HG02623 (cell line): ENCODE measurements at regions not wholly inside any gene's neighbourhood (a gene's known extent, or its start where the extent isn't known, plus 50 kb on each side); places are given as distances from the start of the nearest gene placed in this dataset.

Source experiments
- ATAC-seq: cut with Tn5 transposase; IDR thresholded peaks from one replicate; pipeline ENCODE4 v1.9.1; 2021; ENCODE audit warnings: moderate library complexity; ENCODE audit not compliant: unreplicated experiment

DNA sequence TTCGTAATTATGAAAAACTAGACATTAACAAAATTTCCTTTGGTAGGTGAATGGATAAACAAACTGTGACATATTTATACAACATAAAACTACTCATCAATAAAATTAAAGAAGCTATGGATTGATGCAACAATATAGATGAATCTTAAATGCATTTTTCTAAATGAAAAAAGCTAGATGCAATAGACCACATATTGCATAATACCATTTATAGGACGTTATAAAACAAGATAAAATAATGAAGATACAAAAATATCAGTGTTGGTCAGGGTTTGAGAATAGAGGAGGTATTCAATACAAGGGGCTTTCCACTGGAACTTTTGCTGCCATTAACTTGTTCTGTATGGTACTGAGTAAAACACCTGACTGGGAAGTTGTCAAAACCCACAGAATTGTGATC, 314.4 kb downstream of the GRB14 start:
- ATAC-seq = no peak

DNA sequence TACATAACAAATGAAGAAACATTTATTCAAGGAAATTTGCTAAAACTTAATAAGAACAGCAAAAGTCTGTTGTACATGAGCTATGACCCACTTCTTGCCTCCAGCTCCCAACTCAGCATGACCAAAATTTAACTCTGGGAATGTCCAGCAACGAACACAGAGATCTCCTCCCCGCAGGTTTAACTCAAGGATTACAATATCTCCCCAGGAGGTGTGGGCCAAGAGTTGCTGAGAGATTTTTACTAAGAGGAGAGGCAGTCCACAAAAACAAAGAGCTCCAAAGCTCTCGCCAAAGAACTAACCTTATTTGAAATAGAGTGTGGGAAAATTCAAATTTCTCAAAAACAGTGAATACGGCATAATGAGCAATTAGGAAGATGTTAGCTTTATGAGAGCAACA, 318.5 kb downstream of the GRB14 start:
- no peak for ATAC-seq

DNA sequence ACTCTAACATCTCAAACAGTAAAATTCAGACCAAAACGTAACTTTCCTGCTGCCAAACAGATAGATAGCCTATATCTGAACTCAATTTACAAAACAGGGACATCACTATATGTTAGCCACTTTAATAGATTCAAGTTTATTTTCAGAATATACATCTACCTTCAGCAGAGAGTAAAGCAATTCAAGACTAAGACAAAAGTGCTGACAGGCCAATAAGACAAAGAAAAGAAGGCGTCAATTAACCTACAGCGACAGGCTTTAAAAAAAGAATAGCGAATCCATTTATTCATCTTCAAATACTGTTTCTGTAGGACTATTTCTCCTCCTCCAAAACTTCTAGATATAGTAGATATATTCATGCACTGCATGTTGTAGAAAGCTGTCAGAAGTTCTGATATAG, 333.0 kb downstream of the GRB14 start:
- ATAC-seq = no peak

- ATAC-seq = no peak
Observed at GRCh38 chr2:164287056-164287455, 334.2 kb downstream of the GRB14 start.

GRCh38 chr2:164285576-164285975, 335.7 kb downstream of the GRB14 start:
- no peak for ATAC-seq

- ATAC-seq = no peak
Observed at GRCh38 chr2:164281896-164282295, 339.4 kb downstream of the GRB14 start.

- ATAC-seq = no peak
Observed at GRCh38 chr2:164275659-164276058, 345.6 kb downstream of the GRB14 start.

DNA sequence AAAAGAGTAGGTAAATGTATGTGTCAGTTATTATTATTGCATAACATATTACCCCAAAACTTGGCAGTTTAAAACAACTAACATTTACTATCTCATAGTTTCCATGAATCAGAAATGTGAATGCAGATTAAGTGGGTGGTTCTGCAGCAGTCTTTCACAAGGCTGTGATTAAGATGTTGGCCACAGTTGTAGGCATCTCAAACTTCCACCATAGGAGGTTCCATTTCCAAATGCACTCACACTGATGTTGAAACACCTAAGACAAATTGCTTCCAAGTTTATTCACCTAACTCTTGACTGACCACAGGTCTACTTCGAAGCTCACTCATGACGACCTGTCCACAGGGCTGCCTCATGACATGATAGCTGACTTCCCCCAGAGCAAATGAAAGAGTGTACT, 360.8 kb downstream of the GRB14 start:
- no peak for ATAC-seq

GRCh38 chr2:164257742-164258141, 363.5 kb downstream of the GRB14 start:
- no peak for ATAC-seq

DNA sequence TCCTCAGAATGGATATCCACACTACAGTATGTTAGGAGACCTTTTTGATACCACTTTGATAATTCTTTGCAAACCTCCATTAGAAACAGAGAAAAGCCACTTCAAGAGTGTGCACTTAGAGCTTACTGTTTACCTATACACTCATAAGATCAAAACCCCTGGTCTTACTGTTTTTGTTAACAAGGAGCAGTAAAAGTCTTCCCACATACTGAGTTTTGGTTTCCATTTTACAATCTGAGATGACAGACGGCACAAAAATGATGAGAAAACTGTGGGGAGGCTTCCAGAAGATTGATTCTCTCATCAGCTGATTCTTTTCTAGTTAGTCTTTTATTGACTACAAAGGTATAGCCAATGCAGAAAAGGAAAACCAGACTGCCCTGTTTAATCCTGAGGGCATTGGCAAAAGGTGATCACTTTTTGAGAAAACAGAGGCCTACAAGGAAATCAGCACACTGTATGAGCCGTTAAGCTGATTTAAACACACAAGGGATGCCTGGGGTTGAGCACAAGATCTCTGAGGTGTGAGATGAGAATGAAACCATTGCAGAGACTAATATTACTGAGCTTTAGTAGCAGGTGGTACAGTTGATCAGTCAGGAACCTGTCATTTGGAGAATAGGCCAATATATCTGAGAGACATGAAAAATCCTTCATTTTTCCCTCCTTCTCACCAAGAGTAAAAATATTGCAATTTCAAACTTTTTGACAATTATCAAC, 368.6 kb downstream of the GRB14 start:
- ATAC-seq = peak; percentile 73

- ATAC-seq = no peak
Observed at GRCh38 chr2:164243315-164243714, 378.0 kb downstream of the GRB14 start.

GRCh38 chr2:164242409-164242808, 378.9 kb downstream of the GRB14 start:
- ATAC-seq = no peak

- ATAC-seq = no peak
Observed at GRCh38 chr2:164234074-164234473, 387.2 kb downstream of the GRB14 start.

GRCh38 chr2:164224007-164224406, 397.3 kb downstream of the GRB14 start:
- ATAC-seq = no peak

DNA sequence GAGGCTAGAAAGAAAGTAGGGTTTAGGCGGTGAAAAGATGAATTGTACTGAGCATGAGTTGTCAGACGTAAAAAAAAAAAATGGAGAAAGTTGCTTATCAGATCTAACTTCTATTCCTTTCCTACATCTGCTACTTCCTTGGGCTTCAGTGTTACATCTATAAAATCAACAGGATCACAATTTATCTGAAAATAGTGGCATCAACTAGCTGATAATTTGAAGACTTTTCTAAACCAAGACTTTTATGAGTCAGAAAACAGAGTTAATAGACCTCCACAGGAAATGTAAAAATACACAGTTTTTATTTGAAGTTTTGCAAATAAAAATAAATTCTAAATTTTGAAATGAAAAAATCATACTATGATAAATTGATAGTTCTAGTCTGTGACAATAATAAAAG, 399.8 kb downstream of the GRB14 start:
- no peak for ATAC-seq

DNA sequence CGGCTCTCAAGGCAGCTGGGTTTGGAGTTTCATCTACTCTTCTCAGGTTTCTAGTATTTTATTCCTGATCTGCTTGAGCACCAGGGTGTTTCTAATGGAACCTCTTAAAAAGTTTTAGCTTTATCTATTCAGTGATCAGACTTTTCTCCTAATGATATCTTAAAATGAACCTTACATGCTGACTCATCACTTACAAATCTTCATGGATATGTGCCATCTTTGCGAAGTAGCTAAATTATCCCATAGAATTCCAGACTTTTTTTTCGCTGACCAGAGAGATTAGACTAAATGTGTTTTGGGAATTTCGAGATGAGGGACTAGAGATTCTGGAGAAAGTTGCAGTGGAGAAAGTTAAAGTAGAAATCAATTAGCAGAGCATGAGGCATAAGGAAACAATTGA, 401.0 kb downstream of the GRB14 start:
- ATAC-seq = no peak

DNA sequence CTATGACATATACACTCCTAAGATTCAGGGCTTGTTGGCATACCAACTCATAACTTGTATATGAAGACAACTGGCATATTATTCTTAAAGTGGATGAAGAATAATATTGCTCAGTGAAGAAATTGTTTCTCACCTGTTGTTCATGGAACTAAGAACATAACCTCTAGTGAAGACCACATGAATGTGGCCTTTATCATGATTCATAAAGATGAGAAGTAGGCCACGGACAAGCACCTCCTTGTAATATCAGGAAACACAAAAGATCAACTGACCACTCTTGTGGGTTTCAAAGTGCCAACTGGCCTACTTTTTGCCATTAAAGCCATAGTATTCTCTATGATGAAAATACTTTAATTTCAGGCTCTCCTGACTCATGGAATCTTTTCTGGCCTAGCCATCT, 407.4 kb downstream of the GRB14 start:
- ATAC-seq = no peak

DNA sequence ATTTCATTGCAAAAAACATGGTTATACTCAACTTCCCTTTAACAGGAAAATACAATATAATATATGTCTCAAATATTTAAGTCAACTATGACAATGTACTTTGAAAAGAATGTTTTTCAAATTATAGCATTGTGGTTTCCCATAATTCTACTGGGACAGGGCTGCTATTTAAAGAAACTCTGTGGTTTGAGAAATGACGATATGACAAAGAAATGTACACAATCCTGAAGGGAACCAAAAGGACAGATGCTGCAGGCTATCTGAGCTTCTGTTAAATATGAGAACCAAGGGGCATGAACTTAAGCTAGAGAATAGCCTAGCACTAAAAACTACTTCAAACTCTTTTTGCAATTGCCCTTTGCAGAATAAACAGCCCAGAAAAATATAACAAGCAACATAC, 415.9 kb downstream of the GRB14 start:
- ATAC-seq = no peak

DNA sequence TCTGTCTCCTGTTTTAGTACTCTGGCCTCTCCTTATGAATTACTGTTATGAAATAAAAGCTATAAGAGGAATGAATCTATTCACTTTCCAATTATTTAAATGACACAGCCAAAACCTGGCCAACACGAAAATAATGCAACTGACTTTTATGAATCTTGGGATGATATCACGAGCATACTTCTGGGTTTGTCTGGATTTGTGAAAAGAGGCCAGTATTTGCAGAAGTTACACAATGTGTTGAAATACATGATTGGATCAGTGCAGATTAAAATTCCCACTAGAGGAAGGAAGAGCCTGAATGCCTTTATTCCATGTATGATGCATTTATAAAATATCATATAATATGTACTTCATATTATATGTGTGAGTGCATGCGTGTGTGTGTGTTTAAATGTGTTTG, 418.2 kb downstream of the GRB14 start:
- no peak for ATAC-seq

DNA sequence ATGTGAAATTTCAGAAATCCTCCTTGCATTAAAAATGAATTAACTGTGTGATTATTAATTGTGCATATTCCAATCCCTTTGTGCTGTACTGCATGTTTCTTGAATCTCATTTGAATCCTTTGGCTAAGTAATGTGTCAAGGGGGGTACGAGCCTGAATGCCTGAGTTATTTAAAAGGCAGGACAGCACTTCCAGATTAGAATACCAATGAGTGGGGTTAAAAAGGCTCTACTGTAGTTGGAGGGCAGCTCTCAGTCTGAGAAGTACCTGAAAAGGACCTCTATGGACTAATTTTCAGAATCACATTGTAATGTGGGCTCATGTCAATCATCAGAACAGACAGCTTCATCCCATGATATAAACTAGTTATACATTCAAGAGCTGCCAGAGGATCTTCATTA, 423.0 kb downstream of the GRB14 start:
- ATAC-seq = no peak

GRCh38 chr2:164190700-164191099, 430.6 kb downstream of the GRB14 start:
- ATAC-seq = no peak

GRCh38 chr2:164189851-164190250, 431.4 kb downstream of the GRB14 start:
- ATAC-seq = no peak

- no peak for ATAC-seq
Observed at GRCh38 chr2:164187121-164187520, 434.2 kb downstream of the GRB14 start.
